ENCODE measurements at regions not wholly inside any gene's neighbourhood (a gene's known extent, or its start where the extent isn't known, plus 50 kb on each side); places are given as distances from the start of the nearest gene placed in this dataset.
"Not testable (repeated sequence)": the region's sequence is repeated elsewhere in the genome, so short reads cannot be mapped to it uniquely, and the experiment has no call there.

DNA sequence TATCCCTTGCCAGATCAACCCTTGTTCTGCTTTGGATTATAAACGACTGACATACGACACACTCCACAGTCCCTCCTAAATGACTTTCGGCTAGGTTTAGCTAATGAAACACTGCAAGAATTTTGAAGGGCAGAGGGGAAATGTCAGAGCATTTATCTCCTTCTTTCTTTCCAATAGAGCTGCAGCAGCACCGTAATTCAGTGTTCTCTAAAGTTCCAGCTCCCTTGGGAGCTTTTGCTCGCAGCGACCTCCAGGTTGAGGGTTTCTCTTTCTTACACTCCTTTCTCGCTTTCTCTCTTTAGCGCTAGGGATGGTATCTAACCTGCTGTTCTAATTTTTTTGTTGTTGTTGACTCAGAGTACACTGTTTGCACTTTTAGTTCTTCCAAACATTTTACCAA, 467.1 kb upstream of the ST8SIA4 start:
- no peaks in the 10 kb centered on the region for H3K4me1 Mint-ChIP-seq
- Histone ChIP-seq H3K4me1 (ENCODE audit: insufficient read depth, low read length) (no peaks in the 10 kb centered on the region), H3K36me3 (ENCODE audit: insufficient read depth, low read length) (no peaks in the 10 kb centered on the region), H3K4me3 (ENCODE audit: low read length) (no peak overlapping the region), H3K27me3 (ENCODE audit: insufficient read depth, low read length, poor library complexity, severe bottlenecking) (no peaks in the 10 kb centered on the region), H3K9me3 (ENCODE audit: low read length) (no peaks in the 10 kb centered on the region), H3K27ac (ENCODE audit: low read depth, low read length) (no peak overlapping the region)
- no peaks in the 10 kb centered on the region for H3K36me3 Mint-ChIP-seq
- no peak overlapping the region for H3K27ac Mint-ChIP-seq
- ChIA-PET POLR2A (no interaction called here), CTCF (no interaction called here)
- H3K4me3 Mint-ChIP-seq: no peak overlapping the region
- DNase-seq: no peak
- no peaks in the 10 kb centered on the region for H3K9me3 Mint-ChIP-seq
- no peaks in the 10 kb centered on the region for H3K27me3 Mint-ChIP-seq

DNA sequence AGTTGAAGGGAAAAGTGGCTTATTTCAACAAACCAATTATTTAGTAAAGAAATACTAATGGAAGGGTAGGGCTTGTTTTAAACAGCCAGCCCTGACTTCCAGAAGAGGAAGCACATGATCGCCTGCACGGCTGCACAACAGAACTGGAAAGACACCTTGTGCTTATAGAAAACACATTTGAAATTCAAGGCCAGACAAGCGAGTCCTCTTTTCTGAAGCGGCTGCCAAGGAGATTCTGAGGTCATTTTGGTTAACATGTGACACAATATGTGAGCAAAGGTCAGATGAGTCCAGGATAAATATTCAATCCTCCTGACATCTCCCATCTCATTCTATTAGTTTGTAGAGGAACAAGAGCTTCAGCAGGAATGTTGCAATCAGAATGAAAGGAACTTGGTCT, 461.4 kb upstream of the ST8SIA4 start:
- Histone ChIP-seq H3K4me3 (ENCODE audit: low read length) (no peak overlapping the region), H3K36me3 (ENCODE audit: insufficient read depth, low read length) (no peaks in the 10 kb centered on the region), H3K9me3 (ENCODE audit: low read length) (no peaks in the 10 kb centered on the region), H3K27me3 (ENCODE audit: insufficient read depth, low read length, poor library complexity, severe bottlenecking) (no peaks in the 10 kb centered on the region), H3K27ac (ENCODE audit: low read depth, low read length) (no peak overlapping the region), H3K4me1 (ENCODE audit: insufficient read depth, low read length) (no peaks in the 10 kb centered on the region)
- DNase-seq: no peak
- Mint-ChIP-seq H3K36me3 (no peaks in the 10 kb centered on the region), H3K4me1 (no peaks in the 10 kb centered on the region), H3K9me3 (no peaks in the 10 kb centered on the region), H3K4me3 (no peak overlapping the region), H3K27ac (no peak overlapping the region), H3K27me3 (no peaks in the 10 kb centered on the region)
- ChIA-PET CTCF (no interaction called here), POLR2A (no interaction called here)

DNA sequence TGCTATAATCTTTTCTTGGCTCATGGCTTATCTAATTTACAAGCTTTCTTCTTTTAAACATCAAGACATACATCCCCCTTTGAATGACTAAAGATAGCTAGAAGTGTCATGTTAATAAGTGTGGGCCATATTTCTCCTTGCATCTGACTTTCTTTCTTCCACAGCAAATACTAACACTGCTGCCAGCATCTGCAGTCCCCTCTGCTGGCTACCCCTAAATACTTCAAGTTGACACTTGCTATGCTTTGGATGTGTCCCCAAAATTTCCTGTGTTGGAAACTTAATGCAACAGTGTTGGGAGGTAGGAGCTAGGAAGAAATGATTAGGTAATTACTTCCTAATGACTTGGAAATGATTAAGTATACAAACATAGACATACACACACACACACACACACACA, 459.0 kb upstream of the ST8SIA4 start:
- H3K27me3 ChIP-seq (ENCODE audit: insufficient read depth, low read length, poor library complexity, severe bottlenecking): no peaks in the 10 kb centered on the region
- CTCF ChIA-PET: interaction anchor here (0.6 kb wide), 1 partner anchor 1174 kb away, joined by 3 read pairs; no protein-coding TSS in a partner anchor
- H3K36me3 ChIP-seq (ENCODE audit: insufficient read depth, low read length): no peaks in the 10 kb centered on the region
- H3K9me3 Mint-ChIP-seq: no peaks in the 10 kb centered on the region
- no peaks in the 10 kb centered on the region for H3K9me3 ChIP-seq (ENCODE audit: low read length)
- no peaks in the 10 kb centered on the region for H3K27me3 Mint-ChIP-seq
- POLR2A ChIA-PET: interaction anchor here (0.6 kb wide), 1 partner anchor 1512 kb away, joined by 3 read pairs; no protein-coding TSS in a partner anchor
- H3K4me1 ChIP-seq (ENCODE audit: insufficient read depth, low read length): no peaks in the 10 kb centered on the region
- no peak overlapping the region for H3K4me3 ChIP-seq (ENCODE audit: low read length)
- no peak overlapping the region for H3K4me3 Mint-ChIP-seq
- no peak overlapping the region for H3K27ac ChIP-seq (ENCODE audit: low read depth, low read length)
- H3K36me3 Mint-ChIP-seq: no peaks in the 10 kb centered on the region
- H3K4me1 Mint-ChIP-seq: no peaks in the 10 kb centered on the region
- DNase-seq: no peak
- H3K27ac Mint-ChIP-seq: no peak overlapping the region

DNA sequence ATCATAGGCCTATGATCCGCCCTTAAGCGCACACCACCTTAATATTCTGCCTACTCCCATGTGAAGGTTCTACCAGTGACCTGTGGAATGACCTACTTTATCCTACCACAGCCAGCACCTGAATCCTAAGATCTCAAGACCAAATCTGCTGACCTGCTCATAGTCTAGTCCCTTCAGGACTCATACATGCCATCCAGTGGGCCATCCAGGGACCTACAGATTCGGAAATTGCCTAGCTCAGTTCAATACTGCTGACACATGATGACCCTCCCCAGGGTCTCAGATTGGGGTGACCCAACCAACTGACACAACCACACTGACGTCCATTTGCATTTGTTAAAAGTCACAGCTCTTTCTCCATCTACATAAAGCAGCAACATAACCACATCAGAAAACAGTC, 443.8 kb upstream of the ST8SIA4 start:
- H3K36me3 ChIP-seq (ENCODE audit: insufficient read depth, low read length): no peaks in the 10 kb centered on the region
- H3K27me3 ChIP-seq (ENCODE audit: insufficient read depth, low read length, poor library complexity, severe bottlenecking): no peaks in the 10 kb centered on the region
- no peak overlapping the region for H3K4me3 Mint-ChIP-seq
- no peak overlapping the region for H3K27ac ChIP-seq (ENCODE audit: low read depth, low read length)
- H3K36me3 Mint-ChIP-seq: no peaks in the 10 kb centered on the region
- H3K9me3 Mint-ChIP-seq: peaks cover 3 to 6% (median 3%) of the 10 kb centered on the region in 5 donors
- no peaks in the 10 kb centered on the region for H3K9me3 ChIP-seq (ENCODE audit: low read length)
- H3K4me3 ChIP-seq (ENCODE audit: low read length): no peak overlapping the region
- no peaks in the 10 kb centered on the region for H3K4me1 Mint-ChIP-seq
- POLR2A ChIA-PET: no interaction called here
- DNase-seq: no peak
- CTCF ChIA-PET: no interaction called here
- no peak overlapping the region for H3K27ac Mint-ChIP-seq
- H3K4me1 ChIP-seq (ENCODE audit: insufficient read depth, low read length): no peaks in the 10 kb centered on the region
- H3K27me3 Mint-ChIP-seq: peaks cover 0 to 1% of the 10 kb centered on the region in 2 donors

DNA sequence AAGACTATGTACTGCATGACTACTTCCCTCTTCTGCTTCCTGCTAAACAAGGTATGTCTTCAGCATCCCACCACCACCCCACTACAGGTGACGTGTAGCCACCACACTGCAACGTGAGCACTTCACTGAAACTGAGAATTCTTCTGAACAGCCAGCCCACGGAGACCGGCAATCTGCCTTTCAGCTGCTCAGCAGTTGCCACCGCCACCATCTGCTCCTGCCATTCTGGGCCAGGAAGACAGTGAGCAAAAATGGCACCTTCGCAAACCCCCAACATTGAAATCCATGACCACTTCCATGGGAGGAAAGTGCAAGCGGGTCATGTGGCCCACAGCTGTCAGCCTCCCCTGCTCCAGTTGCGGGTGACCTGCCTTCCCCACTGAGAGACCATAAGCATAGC, 443.4 kb upstream of the ST8SIA4 start:
- Mint-ChIP-seq H3K27me3 (peaks cover 0 to 1% of the 10 kb centered on the region in 2 donors), H3K9me3 (peaks cover 3 to 6% (median 3%) of the 10 kb centered on the region in 5 donors), H3K36me3 (no peaks in the 10 kb centered on the region), H3K4me1 (no peaks in the 10 kb centered on the region), H3K4me3 (no peak overlapping the region), H3K27ac (no peak overlapping the region)
- CTCF ChIA-PET: no interaction called here
- DNase-seq: no peak
- Histone ChIP-seq H3K4me1 (ENCODE audit: insufficient read depth, low read length) (no peaks in the 10 kb centered on the region), H3K36me3 (ENCODE audit: insufficient read depth, low read length) (no peaks in the 10 kb centered on the region), H3K4me3 (ENCODE audit: low read length) (no peak overlapping the region), H3K9me3 (ENCODE audit: low read length) (no peaks in the 10 kb centered on the region), H3K27ac (ENCODE audit: low read depth, low read length) (no peak overlapping the region), H3K27me3 (ENCODE audit: insufficient read depth, low read length, poor library complexity, severe bottlenecking) (no peaks in the 10 kb centered on the region)
- POLR2A ChIA-PET: no interaction called here

DNA sequence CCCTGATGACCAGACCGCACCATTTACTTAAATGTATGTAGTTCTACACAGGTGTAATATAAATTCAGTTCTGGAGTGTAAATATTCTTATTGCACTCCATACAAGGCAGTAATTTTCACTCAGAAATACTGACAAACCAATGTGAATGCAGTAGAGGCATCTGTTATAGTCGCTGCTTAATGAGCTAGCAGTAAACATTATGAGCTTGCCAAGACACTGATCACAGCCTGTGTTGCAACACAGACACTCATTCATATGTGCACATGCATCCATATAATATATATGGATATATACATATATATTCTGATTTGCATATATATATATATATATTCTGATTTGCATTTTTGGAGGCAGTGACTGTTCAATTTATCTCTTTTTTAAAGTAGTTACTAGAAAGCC, 435.1 kb upstream of the ST8SIA4 start:
- DNase-seq: no peak
- H3K27me3 ChIP-seq (ENCODE audit: insufficient read depth, low read length, poor library complexity, severe bottlenecking): no peaks in the 10 kb centered on the region
- no peaks in the 10 kb centered on the region for H3K4me1 Mint-ChIP-seq
- H3K36me3 Mint-ChIP-seq: no peaks in the 10 kb centered on the region
- ChIA-PET POLR2A (no interaction called here), CTCF (no interaction called here)
- H3K27ac ChIP-seq (ENCODE audit: low read depth, low read length): no peak overlapping the region
- H3K27me3 Mint-ChIP-seq: no peaks in the 10 kb centered on the region
- no peak overlapping the region for H3K27ac Mint-ChIP-seq
- H3K36me3 ChIP-seq (ENCODE audit: insufficient read depth, low read length): no peaks in the 10 kb centered on the region
- H3K4me1 ChIP-seq (ENCODE audit: insufficient read depth, low read length): no peaks in the 10 kb centered on the region
- no peaks in the 10 kb centered on the region for H3K9me3 ChIP-seq (ENCODE audit: low read length)
- H3K4me3 Mint-ChIP-seq: no peak overlapping the region
- H3K9me3 Mint-ChIP-seq: peaks cover 0 to 3% (median 0%) of the 10 kb centered on the region in 5 donors
- H3K4me3 ChIP-seq (ENCODE audit: low read length): no peak overlapping the region

DNA sequence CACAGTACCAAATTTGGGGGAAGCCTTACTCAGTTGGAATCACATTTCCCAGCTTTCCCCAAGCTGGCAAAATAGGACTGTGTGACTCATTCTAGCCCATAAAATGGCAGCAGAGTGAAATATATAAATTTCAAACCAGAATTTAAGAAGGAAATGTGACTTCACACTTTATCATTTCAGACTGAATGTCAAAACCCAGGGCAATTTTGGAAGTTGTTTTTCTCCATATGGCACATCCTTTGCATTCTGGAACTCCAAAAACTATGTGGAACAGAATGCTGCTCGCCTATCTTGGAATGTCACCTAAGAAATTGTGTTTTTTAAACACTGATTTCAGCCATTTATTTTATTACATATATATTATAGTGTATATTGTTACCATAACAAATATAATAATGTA, 424.7 kb upstream of the ST8SIA4 start:
- ChIA-PET CTCF (no interaction called here), POLR2A (no interaction called here)
- DNase-seq: no peak
- Mint-ChIP-seq H3K36me3 (no peaks in the 10 kb centered on the region), H3K4me3 (no peak overlapping the region), H3K27me3 (peaks cover 0 to 3% of the 10 kb centered on the region in 2 donors), H3K9me3 (peaks cover 0 to 13% (median 6%) of the 10 kb centered on the region in 5 donors), H3K27ac (no peak overlapping the region), H3K4me1 (no peaks in the 10 kb centered on the region)
- Histone ChIP-seq H3K27me3 (ENCODE audit: insufficient read depth, low read length, poor library complexity, severe bottlenecking) (no peaks in the 10 kb centered on the region), H3K9me3 (ENCODE audit: low read length) (no peaks in the 10 kb centered on the region), H3K36me3 (ENCODE audit: insufficient read depth, low read length) (no peaks in the 10 kb centered on the region), H3K4me3 (ENCODE audit: low read length) (no peak overlapping the region), H3K27ac (ENCODE audit: low read depth, low read length) (no peak overlapping the region), H3K4me1 (ENCODE audit: insufficient read depth, low read length) (no peaks in the 10 kb centered on the region)

DNA sequence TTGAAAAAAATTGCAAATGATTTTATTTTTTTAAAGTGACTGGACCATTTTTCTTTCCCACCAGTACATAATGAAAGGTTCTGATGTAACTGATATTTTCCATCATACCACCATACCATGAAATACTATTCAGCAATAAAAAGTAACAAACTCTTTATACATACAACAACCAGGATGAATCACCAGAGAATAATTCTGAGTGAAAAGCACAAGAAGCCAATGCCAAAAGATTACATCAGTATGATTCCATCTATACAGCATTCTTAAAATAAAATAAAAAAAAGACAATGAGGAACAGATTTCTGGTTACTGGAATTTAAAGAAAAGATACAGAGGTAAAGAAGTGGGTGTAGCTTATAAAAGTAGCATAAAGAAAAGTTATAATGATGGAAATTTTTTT, 423.7 kb upstream of the ST8SIA4 start:
- Histone ChIP-seq H3K4me1 (ENCODE audit: insufficient read depth, low read length) (no peaks in the 10 kb centered on the region), H3K4me3 (ENCODE audit: low read length) (no peak overlapping the region), H3K9me3 (ENCODE audit: low read length) (no peaks in the 10 kb centered on the region), H3K27me3 (ENCODE audit: insufficient read depth, low read length, poor library complexity, severe bottlenecking) (no peaks in the 10 kb centered on the region), H3K36me3 (ENCODE audit: insufficient read depth, low read length) (no peaks in the 10 kb centered on the region), H3K27ac (ENCODE audit: low read depth, low read length) (no peak overlapping the region)
- peaks cover 0 to 3% of the 10 kb centered on the region in 2 donors for H3K27me3 Mint-ChIP-seq
- no peak for DNase-seq
- peaks cover 0 to 13% (median 6%) of the 10 kb centered on the region in 5 donors for H3K9me3 Mint-ChIP-seq
- no peaks in the 10 kb centered on the region for H3K4me1 Mint-ChIP-seq
- CTCF ChIA-PET: no interaction called here
- no peaks in the 10 kb centered on the region for H3K36me3 Mint-ChIP-seq
- H3K27ac Mint-ChIP-seq: no peak overlapping the region
- no peak overlapping the region for H3K4me3 Mint-ChIP-seq
- POLR2A ChIA-PET: no interaction called here

DNA sequence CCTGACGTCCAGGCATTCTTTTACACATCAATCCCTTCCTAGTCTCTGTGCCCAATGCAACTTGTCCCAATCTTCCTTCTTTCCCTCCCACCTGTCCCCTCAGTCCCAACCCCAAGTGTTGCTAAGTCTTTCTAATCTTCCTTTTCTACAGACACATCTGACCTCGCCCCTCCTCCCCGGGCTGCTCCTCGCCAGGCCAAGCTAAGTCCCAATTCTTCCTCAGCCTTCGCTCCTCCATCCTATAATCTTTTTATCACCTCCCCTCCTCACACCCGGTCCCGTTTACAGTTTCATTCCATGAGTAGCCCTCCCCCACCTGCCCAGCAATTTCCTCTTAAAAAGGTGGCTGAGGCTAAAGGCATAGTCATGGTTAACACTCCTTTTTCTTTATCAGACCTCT, 413.3 kb upstream of the ST8SIA4 start:
- H3K4me1 ChIP-seq (ENCODE audit: insufficient read depth, low read length); H3K9me3 Mint-ChIP-seq; CTCF ChIA-PET; H3K27ac ChIP-seq (ENCODE audit: low read depth, low read length); H3K27ac Mint-ChIP-seq; H3K36me3 ChIP-seq (ENCODE audit: insufficient read depth, low read length); H3K4me3 ChIP-seq (ENCODE audit: low read length); H3K4me3 Mint-ChIP-seq; H3K9me3 ChIP-seq (ENCODE audit: low read length); DNase-seq; H3K36me3 Mint-ChIP-seq; H3K27me3 ChIP-seq (ENCODE audit: insufficient read depth, low read length, poor library complexity, severe bottlenecking); POLR2A ChIA-PET; H3K27me3 Mint-ChIP-seq; H3K4me1 Mint-ChIP-seq: not testable (repeated sequence)

Measured in CD8-positive, alpha-beta memory T cell (primary cell).